Endothelial cell of umbilical vein (primary cell): ENCODE measurements at regions not wholly inside any gene's neighbourhood (a gene's known extent, or its start where the extent isn't known, plus 50 kb on each side); places are given as distances from the start of the nearest gene placed in this dataset.

Source experiments
- BruUV-seq: library from RNA; stranded (reverse); fragments of 400-500 nt; replicated peaks from 2 replicates; lab custom pipeline; 2021; lab: Mats Ljungman, UMichigan
- CTCF ChIA-PET: fragments of 300-600, 350-600 bp; sonication (Branson Sonifier 250); formaldehyde crosslinking; loops from one replicate; lab custom pipeline; 2021; ENCODE audit warnings: antibody characterized with exemption, inconsistent platforms; lab: Charles Lee
- POLR2A ChIA-PET: fragments of 300-600, 350-600 bp; sonication (Branson Sonifier 250); formaldehyde crosslinking; loops from one replicate; lab custom pipeline; 2021; ENCODE audit warnings: antibody characterized with exemption, inconsistent platforms; lab: Charles Lee
- DNase-seq: peaks from one replicate; pipeline ENCODE4 v3.0.0-alpha.2; 2011; ENCODE audit warnings: low read depth, low spot score
- FAIRE-seq: peaks from 2 replicates; lab custom pipeline; 2011; peaks lifted over from hg19 to GRCh38; lab: Jason Lieb, UNC
- H2AFZ ChIP-seq: 2 replicates; pipeline ENCODE4 v1.6.0; 2012; ENCODE audit warnings: low read depth, low read length, control low read depth, inconsistent platforms
- H3K27ac ChIP-seq: 2 replicates; pipeline ENCODE4 v1.5.1; 2011; ENCODE audit warnings: low read depth, mild to moderate bottlenecking, control low read depth, low read length, moderate library complexity; ENCODE audit not compliant: insufficient read depth
- H3K27me3 ChIP-seq, 2 experiments: 2 replicates each; pipeline versions ENCODE4 v1.6.0 to v1.6.1; 2011; ENCODE audit warnings: low read length in 2 of 2, mixed read lengths in 1 of 2; ENCODE audit not compliant: control insufficient read depth in 2 of 2, insufficient read depth in 2 of 2
- H3K36me3 ChIP-seq, 2 experiments: 2 replicates in 1 of 2; 3 replicates in 1 of 2; pipeline ENCODE4 v1.5.1; 2011; ENCODE audit warnings: low read length in 2 of 2, mild to moderate bottlenecking in 1 of 2, moderate library complexity in 1 of 2; ENCODE audit not compliant: control insufficient read depth in 2 of 2, insufficient read depth in 2 of 2; ENCODE audit errors: extremely low read depth in 1 of 2
- H3K4me1 ChIP-seq: 3 replicates; pipeline ENCODE4 v1.5.1; 2011; ENCODE audit warnings: mild to moderate bottlenecking, low read length; ENCODE audit not compliant: control insufficient read depth, insufficient read depth; ENCODE audit errors: extremely low read depth
- H3K4me2 ChIP-seq: 2 replicates; pipeline ENCODE4 v1.6.1; 2011; ENCODE audit warnings: low read length, control low read depth, mixed read lengths; ENCODE audit not compliant: insufficient read depth
- H3K4me3 ChIP-seq, 3 experiments: fragments of 200-600 bp in 1 of 3; sonication (generic), shearing (Covaris generic) in 1 of 3; replicated peaks in 1 of 3; 2 replicates each; pipeline ENCODE4 v1.5.1; 2011 to 2016; ENCODE audit warnings: control low read depth in 3 of 3, low read length in 3 of 3, mild to moderate bottlenecking in 2 of 3, inconsistent platforms in 1 of 3, low read depth in 1 of 3, moderate library complexity in 1 of 3; ENCODE audit not compliant: insufficient read depth in 1 of 3
- H3K79me2 ChIP-seq: 2 replicates; pipeline ENCODE4 v1.6.0; 2012; ENCODE audit warnings: low read length, inconsistent platforms; ENCODE audit not compliant: control insufficient read depth, insufficient read depth
- H3K9ac ChIP-seq: replicated peaks from 2 replicates; pipeline ENCODE3; 2011; ENCODE audit warnings: low read length, control low read depth; ENCODE audit not compliant: insufficient read depth; ENCODE audit errors: extremely low read depth
- H3K9me1 ChIP-seq: replicated peaks from 3 replicates; pipeline ENCODE4 v1.6.0; 2011; ENCODE audit warnings: mild to moderate bottlenecking, low read length; ENCODE audit not compliant: control insufficient read depth, insufficient read depth; ENCODE audit errors: extremely low read depth
- H3K9me3 ChIP-seq: replicated peaks from 2 replicates; pipeline ENCODE4 v1.5.1; 2012; ENCODE audit warnings: low read length, inconsistent platforms; ENCODE audit not compliant: control insufficient read depth, insufficient read depth
- H4K20me1 ChIP-seq: replicated peaks from 2 replicates; pipeline ENCODE3; 2011; ENCODE audit warnings: mild to moderate bottlenecking, low read length; ENCODE audit not compliant: control insufficient read depth, insufficient read depth; ENCODE audit errors: extremely low read depth
- CTCF ChIP-seq, 2 donors: IDR thresholded peaks; 1 replicate in 1 of 2; 2 replicates in 1 of 2; pipeline ENCODE4 v1.5.1; 2011; ENCODE audit warnings: low read length in 2 of 2, mild to moderate bottlenecking in 2 of 2, moderate library complexity in 2 of 2, control low read depth in 1 of 2, inconsistent platforms in 1 of 2, low read depth in 1 of 2; ENCODE audit not compliant: insufficient read depth in 1 of 2; ENCODE audit errors: extremely low read depth in 1 of 2
- EZH2 ChIP-seq: IDR thresholded peaks from 2 replicates; pipeline ENCODE4 v1.6.1; 2012; ENCODE audit warnings: borderline replicate concordance, low read depth, mild to moderate bottlenecking, moderate library complexity, low read length, inconsistent platforms; ENCODE audit not compliant: severe bottlenecking
- FOS ChIP-seq: IDR thresholded peaks from 2 replicates; pipeline ENCODE4 v1.6.1; 2011; ENCODE audit warnings: mild to moderate bottlenecking, low read length, moderate library complexity, borderline replicate concordance; ENCODE audit not compliant: insufficient read depth
- GATA2 ChIP-seq: IDR thresholded peaks from 2 replicates; pipeline ENCODE4 v1.7.0; 2011; ENCODE audit warnings: low read depth, mild to moderate bottlenecking, moderate library complexity, mixed read lengths, low read length; ENCODE audit not compliant: insufficient read length, insufficient read depth
- JUN ChIP-seq: IDR thresholded peaks from 2 replicates; pipeline ENCODE4 v1.6.1; 2011; ENCODE audit warnings: borderline replicate concordance, low read depth; ENCODE audit not compliant: insufficient read length, insufficient read depth
- MAX ChIP-seq: IDR thresholded peaks from 2 replicates; pipeline ENCODE4 v1.6.1; 2011; ENCODE audit not compliant: insufficient read depth, insufficient read length
- MYC ChIP-seq: IDR thresholded peaks from one replicate; pipeline ENCODE4 v1.6.1; 2011; ENCODE audit warnings: mild to moderate bottlenecking, low read depth, low read length
- POLR2A ChIP-seq: IDR thresholded peaks from 2 replicates; pipeline ENCODE4 v1.6.1; 2012; ENCODE audit warnings: low read depth, mild to moderate bottlenecking, control low read depth, low read length
- POLR2AphosphoS5 ChIP-seq: IDR thresholded peaks from 2 replicates; pipeline ENCODE4 v1.6.1; 2012; ENCODE audit warnings: low read depth, mild to moderate bottlenecking, control low read depth, low read length, moderate library complexity; ENCODE audit not compliant: insufficient read depth
- dilution Hi-C: fragments of 300-500 bp; cut with MboI; formaldehyde crosslinking; loops from one replicate; pipeline ENCODE4 v1.15.0; 2019; ENCODE audit warnings: low sequenced_read_pairs; ENCODE audit not compliant: extremely low pct_ligation_motif_present
- intact Hi-C: fragments of 100-400 bp; cut with micrococcal nuclease; formaldehyde crosslinking; loops from one replicate; pipeline ENCODE4 v1.10.0; 2022

DNA sequence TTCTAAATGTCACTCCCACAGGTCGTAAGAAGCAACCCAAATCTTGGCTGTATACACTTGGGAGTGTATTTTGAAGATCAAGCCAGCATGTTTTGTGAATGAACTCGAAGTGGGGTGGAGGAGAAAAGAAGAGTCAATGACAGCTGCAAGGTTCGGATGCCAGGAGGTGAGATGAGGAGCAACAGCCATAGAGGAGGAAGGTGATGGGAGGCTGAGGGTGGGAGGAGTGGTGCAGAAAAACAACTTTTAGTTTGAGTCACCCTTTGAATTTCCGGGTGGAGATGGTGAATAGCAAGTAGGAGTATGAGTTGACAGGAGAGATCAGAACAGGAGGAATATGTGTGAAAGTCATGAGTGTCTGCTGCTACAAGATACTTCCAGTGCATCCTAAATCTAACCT is 153.6 kb downstream of the DIRAS2 start:
- Histone ChIP-seq H3K27me3 (no peaks in the 10 kb centered on the region), H3K4me2 (no peak overlapping the region), H3K9ac (no peak overlapping the region), H3K9me1 (no peaks in the 10 kb centered on the region), H3K79me2 (no peaks in the 10 kb centered on the region), H3K4me3 (no peak overlapping the region), H4K20me1 (no peaks in the 10 kb centered on the region), H3K36me3 (no peaks in the 10 kb centered on the region), H3K4me1 (no peaks in the 10 kb centered on the region), H3K9me3 (peaks cover 9% of the 10 kb centered on the region), H3K27ac (no peak overlapping the region), H2AFZ (no peak overlapping the region)
- dilution Hi-C loops (no loop called here), intact Hi-C loops (no loop called here)
- DNase-seq = no peak
- TF ChIP-seq GATA2 = no peak
- no peak for TF ChIP-seq POLR2AphosphoS5
- TF ChIP-seq JUN = no peak
- no peak for TF ChIP-seq CTCF (IDR thresholded peaks at IDR 0.05; ENCODE audit: extremely low read depth in 1 of 2, insufficient read depth in 1 of 2, low read depth in 1 of 2, low read length in 2 of 2)
- TF ChIP-seq MAX = no peak
- TF ChIP-seq POLR2A = no peak
- no peak for TF ChIP-seq EZH2
- no peak for TF ChIP-seq MYC
- no peak for TF ChIP-seq FOS
- no TSS peak for BruUV-seq
- no peak for FAIRE-seq
- POLR2A ChIA-PET = no interaction called here
- CTCF ChIA-PET = no interaction called here
